Naive thymus-derived CD4-positive, alpha-beta T cell (primary cell): ENCODE measurements at regions not wholly inside any gene's neighbourhood (a gene's known extent, or its start where the extent isn't known, plus 50 kb on each side); places are given as distances from the start of the nearest gene placed in this dataset.

Source experiments
- ATAC-seq: fragments of 150-1000 bp; cut with Tn5 transposase; 2 replicates; pipeline ENCODE4 v1.10.0; 2021; ENCODE audit warnings: mild to moderate bottlenecking, moderate library complexity
- CTCF ChIA-PET: fragments of 350-600 bp; sonication (Branson Sonifier 250); formaldehyde crosslinking; loops from one replicate; lab custom pipeline; 2021; ENCODE audit warnings: antibody characterized with exemption; lab: Charles Lee
- POLR2A ChIA-PET: fragments of 350-600 bp; sonication (Branson Sonifier 250); formaldehyde crosslinking; loops from one replicate; lab custom pipeline; 2021; ENCODE audit warnings: antibody characterized with exemption, inconsistent platforms; lab: Charles Lee
- DNase-seq, 9 donors: peaks; one replicate each; pipeline versions ENCODE4 v3.0.0 to v3.0.0-alpha.2; 2020 to 2022; ENCODE audit warnings: mixed read lengths in 1 of 9
- H3K27ac ChIP-seq: one replicate; pipeline ENCODE4 v1.7.0; 2013; ENCODE audit warnings: mild to moderate bottlenecking, low read depth, low read length, moderate library complexity
- H3K27me3 ChIP-seq, 2 donors: one replicate each; pipeline ENCODE4 v1.7.0; 2013; ENCODE audit warnings: low read length in 2 of 2, mild to moderate bottlenecking in 2 of 2, moderate library complexity in 2 of 2; ENCODE audit not compliant: control insufficient read depth in 2 of 2, insufficient read depth in 2 of 2
- H3K36me3 ChIP-seq, 3 experiments: 1 replicate in 2 of 3; 2 replicates in 1 of 3; pipeline ENCODE4 v1.7.0; 2013; ENCODE audit warnings: low read length in 3 of 3, mild to moderate bottlenecking in 3 of 3, moderate library complexity in 1 of 3; ENCODE audit not compliant: insufficient read depth in 3 of 3, control insufficient read depth in 2 of 3
- H3K4me1 ChIP-seq, 2 donors: one replicate each; pipeline ENCODE4 v1.7.0; 2013; ENCODE audit warnings: low read length in 2 of 2, mild to moderate bottlenecking in 2 of 2, moderate library complexity in 1 of 2; ENCODE audit not compliant: control insufficient read depth in 2 of 2, insufficient read depth in 2 of 2
- H3K4me3 ChIP-seq: 2 replicates; pipeline ENCODE4 v1.7.0; 2013; ENCODE audit warnings: mild to moderate bottlenecking, low read length
- H3K9me3 ChIP-seq, 3 experiments: 1 replicate in 2 of 3; 2 replicates in 1 of 3; pipeline ENCODE4 v1.7.0; 2013; ENCODE audit warnings: low read length in 3 of 3; ENCODE audit not compliant: control insufficient read depth in 2 of 3
- H3K27ac Mint-ChIP-seq, 9 donors: one replicate each; pipeline ENCODE4 v1.8.0; 2020 to 2022; ENCODE audit warnings: mixed read lengths in 9 of 9, mild to moderate bottlenecking in 8 of 9, moderate library complexity in 5 of 9, inconsistent platforms in 2 of 9
- H3K27me3 Mint-ChIP-seq, 5 donors: one replicate each; pipeline ENCODE4 v1.8.0; 2021 to 2022; ENCODE audit warnings: mixed read lengths in 5 of 5, mild to moderate bottlenecking in 1 of 5
- H3K36me3 Mint-ChIP-seq, 5 donors: one replicate each; pipeline ENCODE4 v1.8.0; 2020 to 2022; ENCODE audit warnings: mixed read lengths in 5 of 5, mild to moderate bottlenecking in 3 of 5, inconsistent platforms in 1 of 5
- H3K4me1 Mint-ChIP-seq, 7 donors: one replicate each; pipeline ENCODE4 v1.8.0; 2020 to 2022; ENCODE audit warnings: mixed read lengths in 7 of 7, mild to moderate bottlenecking in 3 of 7, inconsistent platforms in 1 of 7
- H3K4me3 Mint-ChIP-seq, 10 donors: one replicate each; pipeline ENCODE4 v1.8.0; 2020 to 2022; ENCODE audit warnings: mild to moderate bottlenecking in 10 of 10, mixed read lengths in 10 of 10, moderate library complexity in 6 of 10, inconsistent platforms in 2 of 10
- H3K9me3 Mint-ChIP-seq, 11 donors: one replicate each; pipeline ENCODE4 v1.8.0; 2020 to 2022; ENCODE audit warnings: mixed read lengths in 11 of 11, mild to moderate bottlenecking in 4 of 11, inconsistent platforms in 1 of 11, moderate library complexity in 1 of 11
- intact Hi-C, 2 donors: fragments of 100-400 bp; cut with micrococcal nuclease; formaldehyde crosslinking; loops; one replicate each; pipeline ENCODE4 v1.15.1; 2023

DNA sequence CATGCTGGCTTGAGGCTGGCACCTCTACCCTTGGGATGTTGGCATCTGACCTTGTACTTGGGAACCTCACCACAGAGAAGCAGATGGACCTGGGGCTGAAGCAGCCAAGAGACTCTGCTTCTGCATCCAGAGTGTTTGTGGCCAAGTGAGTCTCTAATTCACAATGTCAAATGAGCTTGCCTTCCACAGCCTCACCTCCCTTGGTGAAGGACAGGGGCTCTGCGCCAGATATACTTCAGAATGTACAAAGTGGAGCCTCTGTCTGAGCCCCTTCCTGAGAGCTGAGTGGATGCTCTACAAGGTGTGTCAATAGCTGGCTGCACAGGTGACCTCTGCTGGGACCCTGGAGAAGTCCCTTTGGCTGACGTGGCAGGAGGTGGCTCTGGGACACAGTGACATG lies 508.9 kb downstream of the CDH26 start:
- H3K27ac Mint-ChIP-seq: no peak overlapping the region
- ChIA-PET CTCF (no interaction called here), POLR2A (no interaction called here)
- Histone ChIP-seq H3K9me3 (no peaks in the 10 kb centered on the region), H3K4me1 (no peaks in the 10 kb centered on the region), H3K27me3 (no peaks in the 10 kb centered on the region), H3K27ac (no peak overlapping the region), H3K36me3 (no peaks in the 10 kb centered on the region), H3K4me3 (no peak overlapping the region)
- H3K27me3 Mint-ChIP-seq: peaks cover 2 to 13% (median 5%) of the 10 kb centered on the region in 5 donors
- no peak for ATAC-seq
- no peaks in the 10 kb centered on the region for H3K36me3 Mint-ChIP-seq
- DNase-seq: no peak
- H3K9me3 Mint-ChIP-seq: peaks cover 0 to 11% (median 0%) of the 10 kb centered on the region in 11 donors
- no peak overlapping the region for H3K4me3 Mint-ChIP-seq
- intact Hi-C loops: no loop called here
- no peaks in the 10 kb centered on the region for H3K4me1 Mint-ChIP-seq

GRCh38 chr20:60467771-60468170 lies 509.5 kb downstream of the CDH26 start:
- Histone ChIP-seq H3K4me3 (no peak overlapping the region), H3K27me3 (no peaks in the 10 kb centered on the region), H3K4me1 (no peaks in the 10 kb centered on the region), H3K27ac (no peak overlapping the region), H3K9me3 (no peaks in the 10 kb centered on the region), H3K36me3 (no peaks in the 10 kb centered on the region)
- Mint-ChIP-seq H3K27ac (no peak overlapping the region), H3K36me3 (no peaks in the 10 kb centered on the region), H3K4me3 (no peak overlapping the region), H3K9me3 (peaks cover 0 to 11% (median 0%) of the 10 kb centered on the region in 11 donors), H3K27me3 (peaks cover 2 to 13% (median 5%) of the 10 kb centered on the region in 5 donors), H3K4me1 (no peaks in the 10 kb centered on the region)
- DNase-seq (no peak), ATAC-seq (no peak)
- ChIA-PET CTCF (no interaction called here), POLR2A (no interaction called here)
- intact Hi-C loops: no loop called here

GRCh38 chr20:60469829-60470228 lies 511.6 kb downstream of the CDH26 start:
- Histone ChIP-seq H3K4me1 (no peaks in the 10 kb centered on the region), H3K36me3 (no peaks in the 10 kb centered on the region), H3K4me3 (no peak overlapping the region), H3K9me3 (no peaks in the 10 kb centered on the region), H3K27ac (no peak overlapping the region), H3K27me3 (no peaks in the 10 kb centered on the region)
- intact Hi-C loops: no loop called here
- H3K27me3 Mint-ChIP-seq: peaks cover 0 to 17% (median 5%) of the 10 kb centered on the region in 5 donors
- ChIA-PET POLR2A (no interaction called here), CTCF (no interaction called here)
- H3K4me3 Mint-ChIP-seq: no peak overlapping the region
- no peak overlapping the region for H3K27ac Mint-ChIP-seq
- H3K4me1 Mint-ChIP-seq: no peaks in the 10 kb centered on the region
- peaks cover 0 to 5% (median 0%) of the 10 kb centered on the region in 11 donors for H3K9me3 Mint-ChIP-seq
- H3K36me3 Mint-ChIP-seq: no peaks in the 10 kb centered on the region
- no peak for DNase-seq
- no peak for ATAC-seq

DNA sequence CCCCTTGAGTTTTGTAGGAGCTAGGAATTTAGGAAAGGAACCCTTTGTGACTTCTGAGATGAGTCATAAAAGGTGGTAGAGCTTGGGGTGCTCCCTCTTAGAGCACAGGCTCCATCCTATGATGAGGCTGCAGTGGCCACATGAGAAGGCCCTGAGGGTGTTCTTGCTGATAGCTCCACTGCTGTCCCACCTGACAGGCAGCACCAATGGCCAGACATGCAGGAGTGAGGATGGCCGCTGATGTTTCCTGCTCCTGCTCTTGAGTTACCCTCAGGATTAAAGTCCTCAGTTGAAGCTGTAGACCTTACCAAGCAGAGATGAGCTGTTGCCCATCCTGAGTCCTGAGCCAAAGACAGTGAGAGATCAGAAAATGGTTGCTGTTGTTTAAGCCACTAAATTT lies 512.1 kb downstream of the CDH26 start:
- ATAC-seq: no peak
- CTCF ChIA-PET: no interaction called here

DNA sequence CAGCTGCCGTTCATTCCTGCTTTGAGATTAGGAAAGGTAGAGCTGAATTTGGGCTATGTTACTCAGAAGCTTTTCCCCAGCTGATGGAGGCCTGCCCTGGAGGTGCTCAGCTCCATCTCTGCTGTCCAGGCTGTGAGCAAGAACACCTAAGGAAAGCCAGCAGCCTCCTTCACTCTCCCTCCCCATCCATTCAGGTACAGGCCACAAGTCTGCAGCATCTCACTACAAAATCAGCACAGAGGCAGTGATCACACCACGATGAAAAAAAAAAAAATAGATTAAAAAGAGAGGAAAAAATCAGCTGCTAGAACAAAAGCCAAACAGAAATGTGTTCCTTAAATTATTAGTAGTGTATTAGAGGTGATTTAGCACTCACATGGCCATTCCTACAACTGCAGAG lies 515.0 kb downstream of the CDH26 start:
- intact Hi-C loops: no loop called here
- H3K27ac Mint-ChIP-seq: no peak overlapping the region
- ChIA-PET POLR2A (no interaction called here), CTCF (no interaction called here)
- H3K4me1 ChIP-seq: no peaks in the 10 kb centered on the region
- H3K27me3 ChIP-seq: no peaks in the 10 kb centered on the region
- DNase-seq (no peak), ATAC-seq (no peak)
- no peaks in the 10 kb centered on the region for H3K36me3 ChIP-seq
- H3K4me1 Mint-ChIP-seq: no peaks in the 10 kb centered on the region
- H3K4me3 ChIP-seq: no peak overlapping the region
- H3K27ac ChIP-seq: no peak overlapping the region
- H3K9me3 ChIP-seq: no peaks in the 10 kb centered on the region
- peaks cover 0 to 5% (median 0%) of the 10 kb centered on the region in 11 donors for H3K9me3 Mint-ChIP-seq
- H3K27me3 Mint-ChIP-seq: peaks cover 0 to 20% (median 8%) of the 10 kb centered on the region in 5 donors
- H3K4me3 Mint-ChIP-seq: no peak overlapping the region
- no peaks in the 10 kb centered on the region for H3K36me3 Mint-ChIP-seq

More for the DNA sequence above, 512.1 kb downstream of the CDH26 start:
- no peaks in the 10 kb centered on the region for H3K27me3 ChIP-seq
- POLR2A ChIA-PET: no interaction called here
- no peaks in the 10 kb centered on the region for H3K36me3 ChIP-seq
- peaks cover 0 to 5% (median 0%) of the 10 kb centered on the region in 11 donors for H3K9me3 Mint-ChIP-seq
- H3K27ac Mint-ChIP-seq: no peak overlapping the region
- no peaks in the 10 kb centered on the region for H3K36me3 Mint-ChIP-seq
- no peak for DNase-seq
- H3K4me1 Mint-ChIP-seq: no peaks in the 10 kb centered on the region
- H3K4me3 ChIP-seq: no peak overlapping the region
- H3K9me3 ChIP-seq: no peaks in the 10 kb centered on the region
- peaks cover 0 to 23% (median 5%) of the 10 kb centered on the region in 5 donors for H3K27me3 Mint-ChIP-seq
- H3K4me1 ChIP-seq: no peaks in the 10 kb centered on the region
- H3K27ac ChIP-seq: no peak overlapping the region
- H3K4me3 Mint-ChIP-seq: no peak overlapping the region
- intact Hi-C loops: no loop called here

GRCh38 chr20:60474385-60474910 lies 516.2 kb downstream of the CDH26 start:
- intact Hi-C loops: no loop called here

GRCh38 chr20:60476045-60476444 lies 517.8 kb downstream of the CDH26 start:
- ChIA-PET POLR2A (no interaction called here), CTCF (no interaction called here)
- Histone ChIP-seq H3K4me3 (no peak overlapping the region), H3K9me3 (no peaks in the 10 kb centered on the region), H3K27ac (no peak overlapping the region), H3K4me1 (no peaks in the 10 kb centered on the region), H3K36me3 (no peaks in the 10 kb centered on the region), H3K27me3 (no peaks in the 10 kb centered on the region)
- Mint-ChIP-seq H3K9me3 (no peaks in the 10 kb centered on the region), H3K4me3 (no peak overlapping the region), H3K27me3 (peaks cover 0 to 29% (median 8%) of the 10 kb centered on the region in 5 donors), H3K36me3 (no peaks in the 10 kb centered on the region), H3K4me1 (no peaks in the 10 kb centered on the region), H3K27ac (no peak overlapping the region)
- DNase-seq (no peak), ATAC-seq (no peak)
- intact Hi-C loops: no loop called here

More at GRCh38 chr20:60474385-60474910, 516.2 kb downstream of the CDH26 start:
- ChIA-PET POLR2A (no interaction called here), CTCF (no interaction called here)
- Mint-ChIP-seq H3K4me1 (no peaks in the 10 kb centered on the region), H3K27me3 (peaks cover 0 to 21% (median 5%) of the 10 kb centered on the region in 5 donors), H3K27ac (no peak overlapping the region), H3K4me3 (no peak overlapping the region), H3K36me3 (no peaks in the 10 kb centered on the region), H3K9me3 (peaks cover 0 to 5% (median 0%) of the 10 kb centered on the region in 11 donors)
- Histone ChIP-seq H3K9me3 (no peaks in the 10 kb centered on the region), H3K27me3 (no peaks in the 10 kb centered on the region), H3K4me3 (no peak overlapping the region), H3K36me3 (no peaks in the 10 kb centered on the region), H3K27ac (no peak overlapping the region), H3K4me1 (no peaks in the 10 kb centered on the region)
- ATAC-seq: no peak
- no peak for DNase-seq
